ENCODE measurements at regions not wholly inside any gene's neighbourhood (a gene's known extent, or its start where the extent isn't known, plus 50 kb on each side); places are given as distances from the start of the nearest gene placed in this dataset.

DNA sequence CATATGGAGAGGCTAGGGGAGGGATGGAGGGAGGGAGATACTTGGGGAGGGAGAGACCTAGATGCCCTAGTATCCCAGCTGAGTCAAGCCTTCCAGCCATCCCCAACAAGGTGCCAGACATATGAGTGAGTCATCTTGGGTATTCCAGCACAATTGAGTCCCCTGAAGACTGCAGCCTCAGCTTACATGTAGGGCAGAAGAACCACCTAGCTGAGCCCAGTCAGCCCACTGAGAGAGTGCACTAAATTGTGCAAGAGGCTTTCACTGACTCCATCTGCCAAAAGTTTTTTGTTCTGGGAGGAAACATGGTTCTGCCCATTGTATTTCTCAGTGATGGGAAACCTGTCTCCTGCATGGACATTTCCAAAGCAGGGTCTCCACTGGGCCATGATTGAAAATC is 76.4 kb downstream of the FOXD2 start:
- H3K4me1 Mint-ChIP-seq, result peaks cover 2% of the 10 kb centered on the region

DNA sequence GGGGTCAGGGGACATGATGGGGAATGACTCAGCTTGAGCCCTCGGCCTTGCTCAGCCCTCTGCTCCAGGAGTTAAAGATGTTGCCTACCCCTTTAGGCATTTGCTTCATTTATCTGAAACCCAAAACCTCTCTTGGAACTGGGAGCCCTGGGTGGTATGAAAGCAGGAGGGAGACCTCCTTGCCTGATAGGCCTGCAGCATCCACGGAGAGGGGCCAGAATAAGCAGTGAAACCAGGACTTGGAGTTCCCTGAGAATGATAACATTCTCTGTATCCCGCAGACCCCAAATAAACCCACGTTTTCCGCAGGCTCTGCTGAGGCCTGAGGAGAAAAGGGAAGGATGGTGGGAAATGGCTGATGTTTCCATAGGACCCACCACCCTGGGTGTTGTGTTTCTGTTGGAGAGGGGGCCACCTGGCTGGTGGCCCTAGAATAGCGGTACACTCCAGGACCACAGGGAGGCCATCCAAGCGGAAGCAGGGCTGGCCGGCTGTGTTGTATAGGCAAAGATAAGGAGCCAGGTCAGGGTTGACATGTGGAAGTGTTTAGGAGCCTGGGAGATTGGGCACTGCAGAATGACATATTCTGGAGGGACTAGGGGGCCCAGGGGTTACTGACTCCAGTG is 77.4 kb downstream of the FOXD2 start:
- Mint-ChIP-seq H3K36me3 (ENCODE audit: low read depth) (no peaks in the 10 kb centered on the region), H3K9me3 (peaks cover 12% of the 10 kb centered on the region), H3K4me3 (no peak overlapping the region), H3K4me1 (no peaks in the 10 kb centered on the region), H3K27ac (no peak overlapping the region), H3K27me3 (peaks cover 55% of the 10 kb centered on the region)
- DNase-seq (no peak), ATAC-seq (no peak)

More for the DNA sequence above, 76.4 kb downstream of the FOXD2 start:
- Mint-ChIP-seq H3K4me3 (no peak overlapping the region), H3K27ac (no peak overlapping the region), H3K27me3 (peaks cover 60% of the 10 kb centered on the region), H3K9me3 (peaks cover 12% of the 10 kb centered on the region), H3K36me3 (ENCODE audit: low read depth) (no peaks in the 10 kb centered on the region)
- ATAC-seq (no peak), DNase-seq (no peak)

DNA sequence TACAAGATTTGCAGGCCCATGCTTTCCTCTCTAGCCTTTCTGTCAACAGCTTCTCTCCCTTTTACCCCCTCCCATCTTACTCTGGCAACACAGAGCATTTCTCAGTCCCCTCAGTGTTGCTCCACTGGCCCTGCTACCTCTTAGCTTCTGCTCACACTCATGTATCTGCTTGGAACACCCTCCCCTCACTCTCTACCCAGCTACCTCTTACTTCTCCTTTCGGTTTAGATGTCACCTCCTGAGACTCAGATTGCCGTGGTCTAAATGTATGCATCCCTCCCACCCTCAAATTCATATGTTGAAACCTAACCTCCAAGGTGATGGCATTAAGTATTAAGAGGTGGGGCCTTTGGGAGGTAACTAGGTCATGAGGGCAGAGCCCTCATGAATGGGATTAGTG is 80.1 kb downstream of the FOXD2 start:
- Mint-ChIP-seq H3K36me3 (ENCODE audit: low read depth) (no peaks in the 10 kb centered on the region), H3K9me3 (peaks cover 12% of the 10 kb centered on the region), H3K4me3 (no peak overlapping the region), H3K27me3 (peaks cover 43% of the 10 kb centered on the region), H3K4me1 (no peaks in the 10 kb centered on the region), H3K27ac (no peak overlapping the region)
- DNase-seq (no peak), ATAC-seq (no peak)

DNA sequence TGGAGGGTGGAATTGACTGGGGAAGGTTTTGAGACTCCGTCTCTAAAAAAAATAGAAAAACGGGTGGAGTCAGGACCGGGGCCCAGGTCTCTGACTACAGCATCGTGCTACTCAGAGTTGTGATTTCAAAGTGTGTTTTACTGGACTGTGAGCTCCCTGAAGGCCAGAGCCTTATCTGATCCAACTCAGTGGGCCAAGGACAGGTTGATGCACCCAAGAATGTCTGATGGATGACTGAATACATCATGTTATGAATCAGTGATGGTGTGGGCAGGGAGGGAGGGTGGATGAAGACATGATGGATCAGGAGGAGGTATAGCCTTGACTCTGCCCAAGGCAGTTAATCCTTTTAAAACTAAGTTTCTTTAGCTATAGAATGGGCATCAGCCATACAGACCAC is 81.6 kb downstream of the FOXD2 start:
- H3K4me1 Mint-ChIP-seq, result peaks cover 2% of the 10 kb centered on the region
- DNase-seq (no peak), ATAC-seq (peak; percentile 20)
- H3K27me3 Mint-ChIP-seq, result peaks cover 41% of the 10 kb centered on the region
- no peak overlapping the region for H3K4me3 Mint-ChIP-seq
- H3K9me3 Mint-ChIP-seq, result peaks cover 4% of the 10 kb centered on the region
- H3K27ac Mint-ChIP-seq, result no peak overlapping the region
- no peaks in the 10 kb centered on the region for H3K36me3 Mint-ChIP-seq (ENCODE audit: low read depth)

DNA sequence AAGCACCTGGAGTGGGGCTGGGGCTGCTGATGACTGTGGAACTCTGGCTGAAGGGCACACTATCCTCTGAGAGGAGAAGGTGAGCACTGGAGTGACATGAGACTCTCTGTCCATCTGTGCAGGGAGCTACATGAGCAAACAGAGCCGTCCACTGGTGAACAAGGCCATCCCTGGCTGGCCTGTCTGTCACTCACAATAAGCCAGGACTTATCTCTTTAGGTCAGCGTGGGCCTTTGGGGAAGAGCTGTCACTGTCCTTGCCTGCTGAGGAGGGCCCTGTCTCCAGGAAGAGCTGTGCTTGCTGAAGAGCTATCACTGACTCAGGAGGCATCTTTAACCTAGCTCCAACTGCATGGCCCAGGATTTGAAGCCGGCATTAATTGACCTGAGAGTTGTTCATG is 82.1 kb downstream of the FOXD2 start:
- no peaks in the 10 kb centered on the region for H3K9me3 Mint-ChIP-seq
- peaks cover 2% of the 10 kb centered on the region for H3K4me1 Mint-ChIP-seq
- no peak overlapping the region for H3K27ac Mint-ChIP-seq
- no peak overlapping the region for H3K4me3 Mint-ChIP-seq
- H3K36me3 Mint-ChIP-seq (ENCODE audit: low read depth), result no peaks in the 10 kb centered on the region
- no peak for ATAC-seq
- peaks cover 42% of the 10 kb centered on the region for H3K27me3 Mint-ChIP-seq
- DNase-seq, result no peak

DNA sequence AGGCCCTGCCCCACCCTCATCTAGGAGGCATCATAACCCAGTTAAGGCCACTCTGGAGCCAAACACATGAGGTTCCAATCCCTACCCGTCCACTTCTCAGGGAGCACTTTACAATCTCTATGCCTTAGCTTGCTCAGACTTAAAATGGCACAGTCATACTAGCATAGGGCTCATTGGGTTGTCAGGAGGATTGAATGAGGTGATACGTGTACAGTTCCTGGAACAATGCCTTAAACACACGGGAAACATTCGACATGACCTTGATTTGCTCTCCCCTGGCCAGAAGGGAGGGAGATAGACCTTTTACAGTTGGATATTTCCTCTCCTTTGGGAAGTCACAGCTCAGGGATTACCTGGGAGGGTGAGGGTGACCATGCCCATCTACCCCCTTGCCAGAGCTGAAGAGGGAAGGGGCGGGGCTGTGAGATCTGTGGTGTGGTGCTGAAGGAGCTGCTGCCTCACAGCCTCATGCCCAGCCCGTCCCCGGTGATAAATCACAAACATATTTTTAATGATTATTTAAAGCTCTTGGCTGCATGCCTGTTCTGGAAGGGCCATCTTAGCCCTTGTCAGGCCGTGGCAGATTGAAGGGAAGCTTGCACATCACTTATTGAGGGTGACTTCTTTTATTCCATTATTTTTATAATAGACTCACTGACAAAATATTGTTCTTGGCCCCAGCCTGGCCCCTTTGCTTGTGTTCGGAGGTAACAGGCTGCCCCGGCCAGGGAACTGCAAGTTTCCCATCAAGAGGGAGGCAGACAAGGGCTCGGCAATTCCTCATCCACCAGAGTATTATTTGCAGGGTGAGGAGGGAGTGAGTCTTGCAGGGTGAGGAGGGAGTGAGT is 83.4 kb downstream of the FOXD2 start:
- peaks cover 49% of the 10 kb centered on the region for H3K27me3 Mint-ChIP-seq
- H3K9me3 Mint-ChIP-seq, result no peaks in the 10 kb centered on the region

DNA sequence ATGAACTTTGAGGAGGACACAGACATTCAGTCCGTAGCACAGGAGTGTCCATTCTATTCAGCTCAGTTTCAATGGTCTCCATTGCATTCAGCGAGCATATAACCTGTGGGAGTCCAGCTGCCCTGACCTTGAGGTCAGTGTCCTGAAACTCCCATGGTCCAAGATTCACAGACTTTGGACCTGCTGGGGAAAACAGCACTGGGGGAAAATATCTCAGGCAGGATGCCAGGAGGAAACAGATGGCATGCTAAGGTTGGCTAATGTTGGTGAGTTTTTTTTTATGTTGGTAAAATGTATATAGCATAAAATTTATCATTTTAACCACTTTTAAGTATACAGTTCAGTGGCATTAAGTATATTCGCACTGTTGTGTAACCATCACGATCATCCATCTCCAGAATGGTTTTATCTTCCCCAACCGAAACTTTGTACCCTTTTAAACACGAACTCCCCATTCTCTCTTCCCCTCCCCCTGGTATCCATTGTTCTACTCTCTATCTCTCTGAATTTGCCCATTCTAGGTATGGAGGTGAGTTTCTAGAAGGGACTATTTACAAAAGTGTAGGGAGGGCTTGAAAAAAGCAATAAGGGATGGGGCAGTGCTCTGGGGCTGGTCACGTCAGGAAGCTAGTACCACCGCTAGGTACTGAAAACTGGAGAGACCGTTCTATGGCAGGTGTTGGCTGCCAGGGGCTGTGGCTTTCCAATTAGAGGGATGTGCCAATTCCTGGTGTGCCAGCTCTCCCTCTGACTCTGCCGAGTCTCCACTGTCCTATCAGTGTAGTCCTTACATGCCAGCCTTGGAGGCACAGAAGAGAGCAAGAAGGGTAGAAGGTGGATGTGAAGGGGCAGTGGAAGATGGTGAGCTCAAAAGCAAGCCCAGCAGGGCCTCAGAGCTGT is 85.3 kb downstream of the FOXD2 start:
- Mint-ChIP-seq H3K27ac (no peak overlapping the region), H3K27me3 (peaks cover 52% of the 10 kb centered on the region), H3K4me3 (no peak overlapping the region), H3K9me3 (peaks cover 6% of the 10 kb centered on the region), H3K36me3 (ENCODE audit: low read depth) (peaks cover 2% of the 10 kb centered on the region), H3K4me1 (peaks cover 2% of the 10 kb centered on the region)
- DNase-seq (no peak), ATAC-seq (no peak)

More for the DNA sequence above, 83.4 kb downstream of the FOXD2 start:
- H3K27ac Mint-ChIP-seq, result no peak overlapping the region
- no peaks in the 10 kb centered on the region for H3K36me3 Mint-ChIP-seq (ENCODE audit: low read depth)
- ATAC-seq, result no peak
- DNase-seq, result no peak
- no peak overlapping the region for H3K4me3 Mint-ChIP-seq
- H3K4me1 Mint-ChIP-seq, result peaks cover 2% of the 10 kb centered on the region

DNA sequence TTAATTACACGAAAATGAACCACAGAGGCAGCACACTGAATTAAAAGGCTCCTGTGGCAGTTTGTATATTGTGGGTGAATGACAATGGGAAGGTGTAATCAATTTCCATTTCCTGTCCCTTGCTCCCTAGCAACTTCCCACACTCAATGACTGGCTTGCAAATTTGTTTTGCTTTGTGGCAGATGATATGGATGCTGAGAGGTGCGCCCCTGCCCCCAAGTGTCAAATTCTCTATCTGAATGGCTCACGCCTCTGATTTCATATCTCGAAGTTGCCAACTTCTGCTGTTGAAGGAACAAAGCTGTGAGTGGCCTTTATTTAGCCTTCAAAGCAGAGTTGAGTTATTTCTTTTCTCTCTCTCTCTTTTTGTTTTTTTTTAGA is 86.0 kb downstream of the FOXD2 start:
- DNase-seq (no peak), ATAC-seq (no peak)
- peaks cover 12% of the 10 kb centered on the region for H3K9me3 Mint-ChIP-seq
- peaks cover 2% of the 10 kb centered on the region for H3K4me1 Mint-ChIP-seq
- H3K36me3 Mint-ChIP-seq (ENCODE audit: low read depth), result peaks cover 3% of the 10 kb centered on the region
- H3K27me3 Mint-ChIP-seq, result peaks cover 57% of the 10 kb centered on the region
- no peak overlapping the region for H3K27ac Mint-ChIP-seq
- H3K4me3 Mint-ChIP-seq, result no peak overlapping the region

DNA sequence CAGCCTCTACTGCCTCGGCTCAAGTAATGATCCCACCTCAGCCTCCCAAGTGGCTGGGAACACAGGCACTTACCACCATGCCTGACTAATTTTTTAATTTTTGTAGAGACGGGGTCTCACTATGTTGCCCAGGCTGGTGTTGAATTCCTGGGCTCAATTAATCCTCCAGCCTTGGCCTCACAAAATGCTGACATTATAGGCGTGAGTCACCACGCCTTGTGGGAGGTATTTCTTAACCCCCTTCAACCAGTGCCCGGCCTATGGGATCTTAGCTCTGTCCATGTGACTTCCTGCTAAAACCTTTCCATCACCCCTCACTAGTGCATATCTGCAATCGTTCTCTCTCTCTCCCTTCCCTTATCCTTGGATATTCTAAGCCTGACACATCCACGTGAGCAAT is 86.4 kb downstream of the FOXD2 start:
- Mint-ChIP-seq H3K9me3 (peaks cover 16% of the 10 kb centered on the region), H3K36me3 (ENCODE audit: low read depth) (peaks cover 3% of the 10 kb centered on the region), H3K4me3 (no peak overlapping the region), H3K27ac (no peak overlapping the region), H3K4me1 (peaks cover 2% of the 10 kb centered on the region), H3K27me3 (peaks cover 59% of the 10 kb centered on the region)
- no peak for DNase-seq
- no peak for ATAC-seq

DNA sequence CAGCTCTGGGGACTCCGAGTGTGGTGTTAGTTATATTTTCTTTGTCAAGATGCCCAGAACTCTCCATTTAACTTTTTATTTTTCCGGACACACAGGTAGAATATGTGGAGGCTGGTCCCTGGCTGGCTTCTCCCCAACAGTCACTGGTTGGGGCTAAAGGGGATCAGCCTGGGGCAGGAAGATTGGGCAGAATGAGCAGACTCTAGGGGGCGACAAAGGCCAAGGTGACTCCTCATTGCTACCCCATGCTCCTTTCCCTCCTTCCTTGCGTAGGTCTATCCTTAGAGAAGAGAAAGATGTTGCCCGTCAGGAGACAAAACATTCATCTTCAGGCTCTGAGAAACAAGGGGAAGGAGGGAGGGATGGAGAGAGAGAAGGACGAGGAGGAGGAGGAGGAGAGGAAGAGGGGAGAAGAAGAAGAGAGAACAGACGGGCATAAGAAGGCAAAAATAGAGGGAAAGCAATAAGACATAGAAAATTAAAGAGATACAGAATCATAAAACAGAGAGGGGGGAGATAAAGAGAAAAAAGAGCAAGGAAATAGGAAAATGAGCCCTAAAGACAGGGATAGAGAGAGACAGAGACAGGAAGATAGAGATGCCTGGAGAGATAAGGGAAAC is 89.9 kb downstream of the FOXD2 start:
- ATAC-seq (no peak), DNase-seq (no peak)
- Mint-ChIP-seq H3K27me3 (peaks cover 71% of the 10 kb centered on the region), H3K9me3 (peaks cover 22% of the 10 kb centered on the region), H3K27ac (no peak overlapping the region), H3K4me1 (peaks cover 2% of the 10 kb centered on the region), H3K36me3 (ENCODE audit: low read depth) (peaks cover 3% of the 10 kb centered on the region), H3K4me3 (no peak overlapping the region)

DNA sequence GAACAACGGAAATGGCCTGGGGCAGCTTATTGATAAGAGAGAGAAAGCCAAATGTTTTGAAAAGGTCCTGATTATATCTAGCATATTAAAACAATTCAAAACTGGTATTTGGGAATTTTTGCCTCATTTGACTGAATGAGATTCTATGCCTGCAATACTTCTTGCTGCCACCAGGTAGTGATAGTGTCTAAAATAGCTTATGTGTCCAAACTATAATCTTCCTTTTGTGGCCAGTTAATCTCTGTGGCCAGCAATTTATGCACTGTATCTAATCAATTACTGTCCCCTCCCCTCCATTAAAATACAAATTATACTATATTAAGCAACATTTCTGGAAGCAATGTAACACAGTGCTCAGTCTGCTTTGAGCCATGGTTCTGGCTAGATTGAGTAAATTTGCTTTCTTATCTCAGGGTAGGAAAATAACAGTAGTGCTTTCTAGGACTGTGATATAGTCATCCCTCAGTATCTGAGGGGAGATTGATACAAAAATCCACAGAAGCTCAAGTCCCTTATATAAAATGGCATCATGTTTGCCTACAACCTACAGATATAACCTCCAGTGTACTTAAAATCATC is 91.8 kb downstream of the FOXD2 start:
- peaks cover 5% of the 10 kb centered on the region for H3K4me1 Mint-ChIP-seq

DNA sequence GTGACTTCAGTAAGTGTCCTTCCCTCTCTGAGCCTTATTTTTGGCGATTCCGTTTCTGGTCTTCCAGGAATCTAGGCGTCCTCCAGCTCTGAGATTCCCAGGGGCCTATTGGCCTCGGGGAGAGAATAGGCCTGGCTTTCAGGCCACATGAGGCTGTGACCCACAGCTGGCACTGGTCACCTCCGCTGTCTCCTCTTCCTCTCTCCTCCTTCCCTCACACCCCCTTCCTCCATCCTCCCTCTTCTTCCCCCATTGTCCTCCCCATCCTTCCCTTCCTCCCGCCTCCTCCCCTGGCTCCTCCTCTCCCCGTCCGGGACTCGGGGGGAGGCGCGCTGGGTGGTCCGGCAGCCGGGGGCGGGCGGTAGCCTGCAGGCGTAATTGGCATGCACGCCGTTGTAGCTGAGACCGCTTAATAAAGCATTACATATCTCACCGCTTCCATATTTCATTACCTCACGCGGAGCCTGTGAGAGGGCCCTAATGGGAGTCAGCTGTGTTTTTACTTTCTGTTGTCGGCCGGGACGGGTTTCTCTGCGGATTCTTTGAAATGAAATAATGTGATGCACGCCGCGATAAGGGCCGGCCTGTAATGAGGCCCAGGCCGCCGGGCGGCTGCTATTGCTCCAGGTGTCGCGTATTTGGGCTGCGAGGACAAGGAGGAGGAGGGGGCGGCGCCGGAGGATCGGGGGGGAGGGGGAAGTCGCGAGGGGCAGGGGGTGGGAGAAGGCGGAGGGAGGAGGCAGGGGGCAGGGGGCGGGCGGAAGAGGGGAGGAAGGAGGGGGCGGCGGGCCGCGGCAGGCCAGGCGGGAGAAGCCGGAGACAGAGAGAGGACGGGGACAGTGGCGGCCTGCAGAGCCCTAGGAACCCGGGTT is 95.3 kb downstream of the FOXD2 start:
- H3K9me3 Mint-ChIP-seq, result peaks cover 17% of the 10 kb centered on the region
- peaks cover under 1% of the 10 kb centered on the region for H3K36me3 Mint-ChIP-seq (ENCODE audit: low read depth)
- H3K27me3 Mint-ChIP-seq, result peaks cover 71% of the 10 kb centered on the region
- peak overlapping the region; percentile 46 for H3K4me3 Mint-ChIP-seq
- peak; percentile 2 for DNase-seq
- H3K4me1 Mint-ChIP-seq, result peaks cover 5% of the 10 kb centered on the region
- H3K27ac Mint-ChIP-seq, result no peak overlapping the region
- ATAC-seq, result peak; percentile 42

More for the DNA sequence above, 91.8 kb downstream of the FOXD2 start:
- no peak overlapping the region for H3K27ac Mint-ChIP-seq
- peaks cover 3% of the 10 kb centered on the region for H3K36me3 Mint-ChIP-seq (ENCODE audit: low read depth)
- DNase-seq, result no peak
- no peak for ATAC-seq
- peaks cover 70% of the 10 kb centered on the region for H3K27me3 Mint-ChIP-seq
- peaks cover 22% of the 10 kb centered on the region for H3K9me3 Mint-ChIP-seq
- H3K4me3 Mint-ChIP-seq, result no peak overlapping the region

DNA sequence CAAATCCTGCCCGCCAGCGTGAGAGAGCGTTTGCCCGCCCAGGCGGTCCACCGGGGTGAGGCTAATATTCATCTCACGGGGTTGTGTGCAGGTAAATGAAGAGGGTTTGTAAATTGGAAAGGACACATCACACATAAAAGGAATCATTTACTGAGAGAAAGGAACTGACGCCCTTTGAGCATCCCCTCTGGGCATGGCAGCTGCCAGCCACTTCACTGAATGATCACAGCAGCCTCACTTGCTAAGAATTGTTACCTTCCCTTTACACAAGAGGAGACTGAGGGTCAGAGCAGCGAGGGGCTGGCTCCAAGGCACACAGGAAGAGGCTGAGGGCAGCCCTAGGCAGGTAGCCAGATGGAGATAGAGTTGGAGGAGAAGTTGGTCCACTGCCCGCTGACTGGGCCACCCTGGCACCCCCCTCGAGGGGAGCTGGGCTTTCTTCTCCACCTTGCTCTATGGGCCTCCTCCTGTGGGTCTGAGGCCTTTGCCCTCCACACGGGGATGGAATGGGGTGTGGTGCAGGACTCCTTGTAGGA is 96.0 kb downstream of the FOXD2 start:
- ATAC-seq (no peak), DNase-seq (no peak)
- Mint-ChIP-seq H3K27ac (no peak overlapping the region), H3K4me3 (no peak overlapping the region), H3K36me3 (ENCODE audit: low read depth) (no peaks in the 10 kb centered on the region), H3K9me3 (peaks cover 10% of the 10 kb centered on the region), H3K27me3 (peaks cover 72% of the 10 kb centered on the region), H3K4me1 (peaks cover 5% of the 10 kb centered on the region)

Measured in activated naive CD8-positive, alpha-beta T cell treated with anti-CD3 and anti-CD28 coated beads, Interleukin-2, amount 50 U/mL, for 24 hours (primary cell).